IPS DF 4.7 (cell line): ENCODE measurements at regions not wholly inside any gene's neighbourhood (a gene's known extent, or its start where the extent isn't known, plus 50 kb on each side); places are given as distances from the start of the nearest gene placed in this dataset.
A peak's percentile ranks its signal among the peaks of the same experiment; 100 is the strongest.

ENCODE experiments used
- DNase-seq: peaks from one replicate; pipeline ENCODE4 v3.0.0-alpha.2; 2013; ENCODE audit warnings: low spot score; ENCODE audit errors: extremely low read depth

DNA sequence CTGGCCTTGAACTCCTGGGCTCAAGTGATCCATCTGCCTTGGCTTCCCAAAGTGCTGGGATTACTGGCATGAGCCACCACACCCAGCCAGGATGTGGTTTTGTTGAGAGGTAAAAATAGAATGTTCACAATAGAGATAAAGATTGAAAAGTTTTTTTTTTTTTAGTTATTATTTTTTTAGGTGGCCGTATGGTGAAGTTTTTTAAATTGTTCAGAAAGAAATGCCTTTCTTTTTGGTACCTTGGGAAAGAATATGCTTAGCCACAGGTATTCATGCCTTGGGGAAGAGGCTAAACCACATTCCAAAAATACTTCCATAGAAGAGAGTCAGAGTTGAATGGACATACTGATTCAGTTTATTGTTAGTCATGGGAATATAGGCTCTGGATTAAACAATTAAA is 143.4 kb downstream of the C11orf91 start:
- no peak for DNase-seq

DNA sequence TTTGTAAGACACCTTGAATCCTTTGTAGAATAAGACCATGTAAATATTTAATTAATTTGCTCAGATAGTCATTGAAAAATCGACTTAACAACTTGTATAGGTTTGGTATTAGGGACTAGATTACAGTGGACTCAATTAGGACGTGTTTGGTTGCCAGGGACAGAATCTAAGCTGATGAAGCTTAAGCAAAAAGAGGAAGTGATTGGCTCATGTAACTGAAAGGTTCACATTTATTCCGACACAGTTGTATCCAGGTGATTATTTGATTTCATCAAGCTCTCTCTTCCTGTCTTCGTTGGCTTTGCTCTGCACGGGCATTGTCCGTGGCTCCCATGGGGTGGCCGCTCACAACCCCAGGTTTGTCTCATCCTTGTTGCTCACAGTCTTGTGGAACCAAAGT is 146.4 kb downstream of the C11orf91 start:
- DNase-seq, result no peak

DNA sequence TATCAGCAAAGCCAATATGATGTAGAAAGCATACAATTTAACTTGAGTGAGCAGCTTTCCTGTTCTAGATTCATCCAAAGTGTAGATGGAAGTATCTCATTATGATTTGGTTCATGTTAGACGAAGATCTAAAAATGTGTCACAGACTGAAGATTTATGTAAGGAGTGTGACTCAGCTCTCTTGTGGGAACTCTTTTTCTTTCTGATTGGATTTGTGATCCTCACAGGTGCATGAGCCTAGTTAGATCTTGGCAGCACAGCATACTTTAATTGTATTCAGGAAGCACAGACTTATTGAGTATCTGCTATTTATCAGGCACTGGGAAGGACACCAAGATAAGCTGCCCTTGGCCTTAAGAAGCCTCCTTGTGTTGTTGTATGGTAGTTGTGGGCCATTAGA is 147.1 kb downstream of the C11orf91 start:
- no peak for DNase-seq

DNA sequence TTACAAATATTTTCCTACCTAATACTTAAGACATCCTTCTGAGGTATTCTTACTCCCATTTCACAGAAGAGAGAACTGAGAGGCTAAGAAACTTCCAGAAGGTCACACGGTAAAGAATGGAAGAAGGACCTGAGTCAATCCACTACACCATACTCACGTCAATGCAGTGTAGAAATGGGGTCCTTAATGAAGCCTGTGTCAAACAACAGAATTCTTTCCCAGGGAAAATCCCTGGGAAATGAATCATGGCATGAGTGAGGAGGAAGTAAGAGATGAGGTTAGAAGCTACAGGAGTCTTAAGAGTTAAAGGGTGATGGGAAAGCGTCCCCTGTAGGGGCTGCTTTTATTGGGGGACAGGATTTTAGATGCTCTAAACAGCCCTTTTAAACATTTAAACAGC is 147.9 kb downstream of the C11orf91 start:
- no peak for DNase-seq

DNA sequence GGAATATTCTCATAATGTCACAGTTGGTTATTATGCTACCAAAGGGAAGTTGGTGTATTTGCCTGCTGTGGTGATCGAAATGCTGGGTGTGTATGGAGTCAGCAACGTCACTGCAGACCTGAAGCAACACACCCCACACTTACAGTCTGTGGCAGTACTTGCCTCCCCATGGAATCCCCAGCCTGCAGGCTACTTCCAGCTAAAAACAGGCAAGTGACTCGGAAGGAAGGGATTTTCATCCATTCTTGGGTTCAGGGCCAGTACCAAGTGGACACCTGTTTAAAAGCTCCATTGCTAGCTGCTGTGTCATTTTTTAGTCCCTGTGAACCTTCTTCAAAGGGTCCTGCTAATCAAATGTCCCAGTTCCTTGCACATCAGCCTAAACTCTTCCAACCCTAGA is 149.6 kb downstream of the C11orf91 start:
- DNase-seq, result no peak

DNA sequence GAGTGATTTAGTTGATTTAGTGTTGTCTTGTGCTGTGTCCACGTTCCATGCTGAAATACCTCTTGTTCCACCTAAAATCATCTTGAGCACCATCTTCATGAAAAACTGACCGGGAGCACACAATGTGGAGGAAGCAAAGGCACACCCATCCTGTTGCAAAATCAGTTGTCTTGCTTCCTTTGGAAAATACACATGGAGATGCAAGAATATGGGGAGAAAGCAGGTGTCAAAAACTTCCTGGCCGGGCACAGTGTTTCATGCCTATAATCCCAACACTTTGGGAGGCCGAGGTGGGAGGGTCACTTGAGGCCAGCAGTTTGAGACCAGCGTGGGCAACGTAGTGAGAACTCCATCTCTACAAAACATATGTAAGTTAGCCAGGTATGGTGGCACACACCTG is 151.1 kb downstream of the C11orf91 start:
- DNase-seq, result no peak

DNA sequence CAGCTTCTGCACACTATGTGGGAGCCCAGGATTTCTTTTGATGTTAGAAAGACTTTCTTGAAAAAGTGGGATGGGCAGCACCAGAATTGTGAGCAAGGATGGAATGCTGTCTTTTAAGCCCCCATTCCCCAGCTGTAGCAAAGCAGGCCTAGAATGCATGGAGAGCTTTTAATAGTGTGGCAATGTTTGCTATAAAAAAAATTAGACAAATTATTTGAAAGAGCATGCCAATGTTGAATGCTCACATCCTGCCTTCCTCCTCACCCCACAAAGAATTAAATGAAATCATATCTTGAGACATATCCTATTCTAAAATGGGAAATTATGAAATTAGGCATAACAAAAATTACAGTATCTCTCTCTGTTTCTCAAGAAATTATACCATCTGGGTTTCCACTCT is 154.7 kb downstream of the C11orf91 start:
- DNase-seq, result no peak

DNA sequence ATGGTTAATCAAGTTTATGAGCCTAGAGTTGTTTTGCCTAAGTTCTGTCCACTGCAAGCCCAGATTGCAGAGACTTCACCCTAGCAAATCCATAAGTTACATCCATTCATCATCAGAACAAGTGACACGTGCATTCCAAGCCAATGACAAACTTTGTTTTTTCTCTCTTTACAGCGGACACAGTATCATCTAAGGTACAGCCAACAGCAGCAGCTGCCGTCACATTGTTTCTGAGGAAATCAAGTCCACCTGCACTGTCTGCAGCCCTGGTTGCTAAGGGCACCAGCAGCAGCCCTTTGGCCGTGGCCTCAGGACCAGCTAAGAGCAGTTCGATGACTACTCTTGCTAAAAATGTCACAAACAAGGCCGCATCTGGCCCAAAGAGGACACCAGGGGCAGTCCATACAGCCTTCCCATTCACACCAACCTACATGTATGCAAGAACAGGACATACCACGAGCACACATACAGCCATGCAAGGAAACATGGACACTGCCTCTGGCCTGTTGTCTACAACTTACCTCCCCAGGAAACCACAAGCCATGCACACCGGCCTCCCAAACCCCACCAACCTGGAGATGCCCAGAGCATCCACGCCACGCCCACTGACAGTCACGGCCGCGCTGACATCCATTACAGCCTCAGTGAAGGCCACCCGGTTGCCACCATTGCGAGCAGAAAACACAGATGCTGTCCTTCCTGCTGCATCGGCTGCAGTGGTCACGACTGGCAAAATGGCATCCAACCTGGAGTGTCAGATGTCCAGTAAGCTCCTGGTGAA is 155.8 kb downstream of the C11orf91 start:
- DNase-seq, result no peak

DNA sequence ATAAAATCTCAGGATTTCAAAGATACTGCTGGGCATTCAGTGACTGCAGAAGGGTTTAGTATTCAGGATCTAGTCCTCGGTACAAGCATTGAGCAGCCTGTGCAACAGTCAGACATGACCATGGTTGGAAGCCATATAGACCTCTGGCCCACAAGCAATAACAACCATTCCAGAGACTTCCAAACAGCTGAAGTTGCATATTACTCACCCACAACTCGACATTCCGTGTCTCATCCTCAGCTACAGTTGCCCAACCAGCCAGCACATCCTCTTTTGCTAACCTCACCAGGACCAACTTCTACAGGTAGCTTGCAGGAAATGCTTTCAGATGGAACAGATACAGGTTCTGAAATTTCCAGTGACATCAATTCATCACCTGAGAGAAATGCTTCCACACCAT is 156.8 kb downstream of the C11orf91 start:
- DNase-seq, result no peak

DNA sequence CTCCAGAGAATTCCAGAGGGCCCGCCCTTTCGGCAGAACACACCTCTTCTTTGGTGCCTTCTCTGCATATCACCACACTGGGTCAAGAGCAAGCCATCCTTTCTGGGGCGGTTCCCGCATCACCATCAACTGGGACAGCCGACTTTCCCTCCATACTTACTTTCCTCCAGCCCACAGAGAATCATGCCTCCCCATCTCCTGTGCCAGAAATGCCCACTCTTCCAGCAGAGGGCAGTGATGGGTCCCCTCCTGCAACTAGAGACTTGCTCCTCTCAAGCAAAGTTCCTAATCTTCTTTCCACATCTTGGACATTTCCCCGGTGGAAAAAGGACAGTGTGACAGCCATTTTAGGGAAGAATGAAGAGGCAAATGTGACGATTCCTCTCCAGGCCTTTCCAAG is 157.7 kb downstream of the C11orf91 start:
- peak; percentile 62 for DNase-seq

DNA sequence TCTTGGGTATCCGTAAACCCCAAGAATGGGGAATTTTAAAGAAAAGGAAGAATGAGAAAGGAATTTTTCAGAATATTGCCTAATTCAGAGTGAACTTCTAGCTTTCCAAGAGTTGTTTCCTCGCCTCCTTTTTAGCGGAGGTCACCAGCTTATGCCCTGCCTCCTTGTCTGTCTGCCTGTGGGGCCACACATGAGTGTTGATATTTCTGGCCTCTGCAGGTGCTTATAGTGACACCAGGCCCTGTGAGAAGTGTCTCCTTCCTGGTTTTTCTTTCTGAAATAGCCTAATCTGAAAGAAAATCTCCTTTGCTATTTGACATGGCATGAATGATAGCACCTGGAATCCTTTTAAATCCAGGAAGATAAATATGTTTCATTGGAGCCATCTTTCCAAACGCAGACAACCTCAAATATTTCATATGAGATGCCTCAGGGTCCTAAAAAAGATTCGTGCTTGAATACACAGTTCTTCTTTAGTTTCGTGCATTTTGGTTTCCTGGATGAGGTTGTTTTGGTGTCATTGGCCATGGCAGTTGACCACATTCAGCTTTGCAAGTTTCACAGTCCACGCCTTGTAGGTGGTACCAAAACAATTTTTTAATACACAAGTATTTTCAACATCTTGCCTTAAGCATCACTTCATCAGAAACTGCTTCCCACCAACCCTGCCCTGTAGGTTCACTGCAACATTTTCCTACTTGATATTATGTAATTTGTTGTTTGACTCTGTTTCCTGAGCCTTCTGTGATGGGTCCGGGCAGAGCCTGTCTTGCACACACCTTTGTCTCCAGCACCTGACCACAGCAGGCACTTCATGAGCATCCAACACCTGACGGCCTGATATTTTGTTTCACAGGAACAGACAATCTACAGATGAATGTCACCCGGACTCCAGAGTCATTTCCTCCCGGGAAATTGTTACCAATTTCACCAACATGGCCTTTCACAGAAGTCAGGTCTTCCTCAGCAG is 159.4 kb downstream of the C11orf91 start:
- no peak for DNase-seq

DNA sequence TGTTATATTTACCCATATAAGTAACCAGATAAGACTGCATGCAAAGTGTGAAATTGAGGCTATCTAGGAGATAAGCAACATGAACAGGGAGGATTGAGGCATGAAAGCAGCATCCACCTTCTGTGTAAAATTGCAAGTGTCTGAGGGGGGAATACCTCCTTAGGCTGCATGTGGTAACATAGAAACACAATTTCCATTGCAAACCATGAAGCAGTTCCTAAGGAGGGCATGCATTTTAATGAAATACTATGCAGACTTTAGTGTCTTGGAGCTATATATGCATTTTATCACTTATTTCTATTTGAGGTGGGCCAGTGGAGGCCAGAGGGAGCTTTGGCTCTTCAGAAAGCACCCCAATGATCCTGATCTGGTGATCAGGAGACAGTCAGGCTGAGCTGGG is 160.2 kb downstream of the C11orf91 start:
- DNase-seq, result no peak

DNA sequence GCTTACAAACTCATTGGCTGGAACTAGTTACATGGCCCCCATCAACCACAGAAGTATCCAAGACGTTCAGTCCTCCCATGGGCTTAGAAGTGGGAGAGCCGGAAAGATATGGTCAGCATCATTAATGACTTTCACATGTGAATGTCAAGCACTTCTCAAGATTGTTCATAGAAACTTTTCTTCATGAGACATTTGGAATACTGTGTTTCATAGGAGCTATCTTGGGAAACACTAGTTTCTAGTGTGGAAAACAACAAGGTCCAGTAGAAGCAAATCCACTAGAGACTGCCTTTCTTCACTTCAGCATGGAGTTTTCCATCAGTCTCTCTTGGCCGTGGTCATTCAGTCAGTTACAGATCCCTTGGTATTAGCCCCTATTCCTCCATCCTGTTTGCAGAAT is 160.9 kb downstream of the C11orf91 start:
- DNase-seq, result no peak

DNA sequence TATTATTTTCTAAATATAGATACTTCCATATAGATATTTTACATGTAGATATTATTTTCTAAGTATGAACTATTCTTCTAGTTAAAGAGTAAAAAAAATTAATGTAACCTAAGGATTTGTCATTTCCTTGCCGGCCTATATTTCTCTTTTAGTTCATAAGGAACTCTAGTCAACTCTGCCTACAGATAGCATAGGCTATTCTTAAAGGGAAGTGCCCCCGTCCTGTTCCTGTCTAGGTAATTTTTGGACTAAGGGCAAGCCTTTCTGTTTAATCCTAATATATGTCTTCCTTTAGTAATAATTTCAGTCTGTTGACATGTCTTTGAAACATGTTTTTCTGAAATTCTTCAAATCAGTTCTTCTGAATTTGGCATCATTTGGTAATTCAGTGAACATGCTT is 161.9 kb downstream of the C11orf91 start:
- no peak for DNase-seq

DNA sequence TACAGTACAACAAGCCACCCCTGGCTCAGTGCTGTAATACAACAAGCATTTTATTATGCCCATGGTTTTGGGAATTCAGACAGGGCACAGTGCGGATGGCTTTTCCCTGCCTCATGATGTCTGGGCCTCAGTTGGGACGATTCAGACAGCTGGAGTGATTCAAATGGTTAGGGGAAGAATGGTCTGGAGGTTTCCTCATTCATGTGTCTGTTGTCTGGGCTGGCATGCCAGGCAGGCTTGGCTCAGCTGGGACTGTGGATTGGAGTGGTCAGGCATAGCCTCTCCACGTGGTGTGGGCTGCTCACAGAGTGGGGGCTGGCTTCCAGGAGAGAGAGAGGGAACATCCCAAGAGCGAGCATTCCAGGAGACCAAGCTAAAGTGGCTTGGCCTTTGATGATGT is 164.4 kb downstream of the C11orf91 start:
- DNase-seq, result no peak

DNA sequence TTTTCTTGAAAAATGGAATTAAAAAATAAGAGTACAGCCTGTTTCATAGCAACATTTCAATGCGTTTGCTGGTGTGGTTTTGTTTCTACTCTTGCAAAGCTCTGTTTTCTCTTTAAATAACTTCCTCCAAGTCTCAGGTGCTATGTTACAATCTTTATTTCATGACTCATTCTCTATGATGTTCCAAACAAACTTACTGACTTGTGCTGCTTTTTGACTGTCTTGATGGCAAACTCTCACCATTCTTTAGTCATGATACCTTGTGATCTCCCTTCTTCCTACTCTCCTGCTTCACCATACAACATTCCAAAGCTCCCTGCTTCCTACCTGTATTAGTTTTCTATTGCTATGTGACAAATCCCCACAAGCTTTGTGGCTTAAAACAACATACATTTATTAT is 166.1 kb downstream of the C11orf91 start:
- no peak for DNase-seq

DNA sequence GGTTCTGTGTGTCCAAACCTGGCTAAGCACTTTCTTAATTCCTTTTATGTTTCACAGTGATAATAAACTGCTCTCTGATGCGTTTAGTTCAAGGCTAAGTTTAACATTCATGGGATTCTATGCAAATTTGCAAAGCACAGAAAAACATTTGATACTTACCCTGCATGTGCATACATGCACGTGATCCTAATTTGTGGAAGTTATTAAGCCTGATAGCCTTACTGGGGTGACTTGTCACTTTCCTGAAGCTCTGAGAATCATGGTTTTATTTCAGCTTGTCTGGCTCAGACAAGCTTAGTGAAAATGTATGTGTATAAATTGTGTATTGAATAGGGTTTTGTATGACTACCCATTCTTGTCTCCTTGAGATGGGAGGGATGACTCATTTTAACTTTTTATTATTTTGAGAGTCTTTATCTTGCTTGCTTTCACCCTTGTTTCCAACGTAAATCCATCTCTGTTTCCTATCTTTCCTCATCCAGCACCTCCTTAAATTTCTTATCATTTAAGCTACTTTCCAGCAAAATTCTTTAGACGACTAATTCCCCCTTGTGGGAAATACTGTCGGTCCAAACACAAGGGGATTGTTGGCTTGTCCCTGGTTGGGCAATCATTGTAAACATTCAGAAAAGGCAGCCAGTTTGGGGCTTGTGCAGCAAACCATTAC is 167.1 kb downstream of the C11orf91 start:
- no peak for DNase-seq

DNA sequence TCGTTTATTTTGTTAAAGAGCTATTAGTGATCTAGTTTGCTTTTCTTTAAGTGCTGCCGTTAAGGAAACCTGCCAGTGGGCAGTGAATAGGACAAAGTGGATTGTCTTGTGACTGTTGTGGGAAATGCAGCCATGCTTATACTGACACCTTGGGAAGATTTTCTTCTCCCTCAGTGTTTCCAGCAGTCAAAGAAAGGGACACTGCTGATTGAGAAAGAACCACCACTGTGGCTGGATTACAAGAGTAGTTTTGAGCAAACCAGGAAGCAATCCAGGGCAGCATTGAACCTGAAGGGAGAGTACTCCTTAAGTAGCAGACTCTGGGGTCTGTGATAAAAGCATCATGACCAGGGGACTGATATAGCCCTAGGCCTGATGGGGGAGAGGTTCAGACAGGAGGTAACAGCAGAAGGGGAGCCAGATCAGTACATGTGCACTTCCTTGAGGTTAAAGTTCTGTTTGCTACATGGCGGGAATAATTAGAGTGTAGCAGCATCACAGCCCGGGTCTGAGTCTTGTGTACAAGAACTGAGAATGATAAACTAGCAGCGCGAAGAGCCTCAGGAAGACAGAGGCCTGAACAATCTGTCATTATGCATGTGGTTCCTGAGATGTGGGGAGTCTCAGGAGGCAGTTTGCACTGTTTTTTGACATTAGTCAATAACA is 167.8 kb downstream of the C11orf91 start:
- DNase-seq, result no peak

DNA sequence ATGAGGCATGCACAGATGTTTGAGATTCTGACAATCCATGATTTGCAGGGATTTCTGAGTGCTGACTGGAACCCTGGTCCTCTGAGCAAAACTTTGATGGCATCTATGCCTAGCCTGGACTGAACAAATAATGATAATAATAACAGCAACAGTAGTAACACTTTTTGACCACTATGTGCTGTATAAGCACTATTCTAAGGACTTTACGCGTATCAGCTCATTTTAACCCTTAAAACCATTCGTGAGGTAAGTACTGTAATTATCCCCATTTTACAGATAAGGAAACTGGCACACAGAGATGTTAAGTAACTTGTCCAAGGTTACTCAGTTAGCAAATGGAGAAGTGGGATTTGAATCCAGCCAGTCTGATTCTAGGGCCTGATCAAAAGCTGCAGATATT is 168.4 kb downstream of the C11orf91 start:
- DNase-seq, result no peak

DNA sequence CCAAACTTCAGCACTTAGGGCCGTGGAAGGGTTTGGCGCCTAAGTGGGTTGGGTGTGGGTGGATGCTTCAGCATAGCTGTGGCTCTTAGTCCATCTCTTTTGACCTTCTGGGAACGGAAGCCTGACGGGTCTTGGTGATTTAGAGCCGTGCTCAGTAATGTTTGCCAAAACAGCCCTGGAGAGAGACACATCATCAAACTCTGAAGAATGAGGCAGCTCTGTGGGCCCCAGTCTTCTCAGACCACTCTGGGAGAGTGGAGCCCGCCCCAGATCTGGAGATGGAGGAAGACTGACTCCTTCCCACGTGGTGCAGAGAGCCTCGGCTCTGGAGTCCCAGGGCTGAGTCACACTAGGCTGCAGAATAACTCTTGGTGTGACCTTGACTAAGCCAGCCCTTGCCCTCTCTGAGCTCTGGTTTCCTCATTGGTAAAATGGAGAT is 168.9 kb downstream of the C11orf91 start:
- DNase-seq, result no peak

DNA sequence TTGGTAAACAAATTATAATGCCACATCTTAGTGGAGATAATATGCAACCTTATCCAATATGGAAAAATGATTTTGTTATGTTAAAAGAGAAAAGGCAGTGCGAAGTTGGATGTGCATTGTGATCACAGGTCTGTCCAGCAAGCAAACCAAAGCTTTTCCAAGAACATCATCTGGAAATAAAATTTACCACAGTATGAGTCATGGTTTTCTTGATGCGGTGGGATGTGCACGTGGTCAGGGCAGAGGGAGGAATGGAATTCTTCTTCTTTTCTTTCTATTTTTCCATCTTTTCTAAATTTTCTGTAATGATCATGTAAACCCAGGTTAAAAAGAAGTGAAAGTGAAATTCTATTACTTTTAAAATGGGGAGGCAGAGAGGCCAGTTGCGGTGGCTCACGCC is 169.8 kb downstream of the C11orf91 start:
- DNase-seq, result no peak
